A204.1 (cell line): ENCODE measurements at regions not wholly inside any gene's neighbourhood (a gene's known extent, or its start where the extent isn't known, plus 50 kb on each side); places are given as distances from the start of the nearest gene placed in this dataset.

Source experiments
- FAIRE-seq: peaks from 2 replicates; lab custom pipeline; 2012; peaks lifted over from hg19 to GRCh38; lab: Jason Lieb, UNC

GRCh38 chr1:193706766-193707165, 520.4 kb upstream of the B3GALT2 start:
- no peak for FAIRE-seq

GRCh38 chr1:193705554-193705981, 519.2 kb upstream of the B3GALT2 start:
- FAIRE-seq: no peak

DNA sequence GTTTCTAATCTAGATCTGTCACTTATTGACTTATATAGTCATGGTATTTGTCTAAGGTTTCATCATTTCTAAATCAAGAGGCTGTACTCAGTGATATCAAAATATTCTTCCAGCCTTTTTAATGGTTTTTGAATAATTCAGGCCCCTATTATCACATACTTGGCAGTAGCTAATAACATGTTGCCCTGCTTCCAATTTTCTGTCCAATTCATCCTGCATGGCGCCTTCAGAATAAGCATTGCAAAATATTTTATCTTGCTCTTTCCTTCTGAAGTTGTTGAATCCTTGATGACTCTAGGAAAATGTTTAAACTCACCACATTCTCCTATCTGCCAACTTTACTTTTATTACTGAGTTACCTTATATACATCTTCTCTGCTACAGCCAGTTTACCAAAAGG, 517.2 kb upstream of the B3GALT2 start:
- FAIRE-seq: no peak

DNA sequence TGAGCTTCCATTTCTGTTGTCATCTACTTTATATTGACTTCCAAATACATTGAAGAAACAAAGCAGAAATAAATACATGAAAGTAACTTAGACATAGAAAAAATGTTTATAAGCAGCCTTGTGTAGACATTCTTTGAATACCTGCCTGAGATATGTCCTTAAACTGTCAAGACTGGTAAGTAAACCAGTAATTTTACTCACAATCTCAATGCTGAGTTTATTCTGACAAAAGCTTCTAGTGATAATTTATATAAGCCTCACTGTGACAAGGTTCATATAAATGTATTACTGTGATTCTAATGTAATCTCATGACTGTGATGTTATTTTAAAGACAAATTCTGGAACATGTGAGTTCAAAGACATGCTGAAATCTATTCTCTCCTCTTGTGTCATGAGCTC, 516.7 kb upstream of the B3GALT2 start:
- FAIRE-seq: no peak

DNA sequence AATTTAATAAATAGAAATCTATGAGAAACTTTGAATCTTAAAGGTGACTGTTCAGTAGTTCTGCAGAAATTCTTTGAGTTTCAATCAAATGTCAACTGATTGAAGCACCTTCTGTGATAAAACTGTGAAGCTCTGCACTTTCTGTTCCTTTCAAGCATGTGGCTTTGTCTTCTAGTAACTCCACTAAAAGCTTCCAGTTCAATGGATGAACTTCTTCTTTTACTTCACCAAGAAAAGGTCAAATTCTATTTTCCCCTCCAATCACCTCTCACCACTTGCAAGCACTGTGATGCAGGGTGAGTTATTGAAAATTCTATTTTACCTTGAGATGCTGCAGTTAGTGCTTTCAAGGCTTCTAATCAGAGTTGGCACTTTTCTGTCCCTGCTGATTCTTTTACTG, 515.3 kb upstream of the B3GALT2 start:
- no peak for FAIRE-seq

- no peak for FAIRE-seq
Measured at GRCh38 chr1:193700710-193701355, 514.4 kb upstream of the B3GALT2 start.

DNA sequence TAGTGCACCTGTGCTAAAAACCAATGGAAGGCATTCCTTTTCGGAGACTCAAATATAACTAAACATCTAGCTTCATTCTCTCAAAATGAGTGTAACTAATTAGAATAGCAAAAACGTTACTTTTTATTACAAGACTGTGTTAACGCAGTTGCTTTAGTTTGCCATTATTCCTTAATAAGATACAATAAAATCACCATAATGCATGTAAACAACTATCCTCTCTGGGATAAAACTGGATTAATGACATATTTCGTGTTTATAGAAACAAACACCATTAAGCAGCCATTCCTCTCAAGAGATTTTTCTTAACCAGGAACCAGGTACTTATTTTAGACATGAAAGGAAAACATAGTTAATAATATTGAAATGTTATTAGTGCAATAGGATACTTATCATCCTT, 512.8 kb upstream of the B3GALT2 start:
- FAIRE-seq: no peak

DNA sequence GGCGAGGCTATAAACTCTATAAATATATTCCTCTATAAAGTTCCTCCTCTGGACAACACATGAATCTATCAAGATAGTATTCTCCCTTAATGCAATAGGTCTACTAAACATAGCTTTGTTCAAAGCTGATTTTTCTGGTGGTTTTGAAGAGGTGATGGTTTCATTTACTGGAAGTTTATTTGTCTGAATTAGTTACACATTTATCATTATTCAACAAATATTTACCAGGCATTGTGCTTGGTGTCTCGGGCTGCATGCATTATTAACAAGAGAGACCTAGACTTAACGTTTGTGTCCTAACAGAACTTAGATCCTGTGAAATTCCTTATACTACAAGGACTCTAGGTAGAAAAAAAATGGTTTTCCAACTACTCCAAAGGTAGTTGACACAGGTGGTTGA, 511.4 kb upstream of the B3GALT2 start:
- no peak for FAIRE-seq

DNA sequence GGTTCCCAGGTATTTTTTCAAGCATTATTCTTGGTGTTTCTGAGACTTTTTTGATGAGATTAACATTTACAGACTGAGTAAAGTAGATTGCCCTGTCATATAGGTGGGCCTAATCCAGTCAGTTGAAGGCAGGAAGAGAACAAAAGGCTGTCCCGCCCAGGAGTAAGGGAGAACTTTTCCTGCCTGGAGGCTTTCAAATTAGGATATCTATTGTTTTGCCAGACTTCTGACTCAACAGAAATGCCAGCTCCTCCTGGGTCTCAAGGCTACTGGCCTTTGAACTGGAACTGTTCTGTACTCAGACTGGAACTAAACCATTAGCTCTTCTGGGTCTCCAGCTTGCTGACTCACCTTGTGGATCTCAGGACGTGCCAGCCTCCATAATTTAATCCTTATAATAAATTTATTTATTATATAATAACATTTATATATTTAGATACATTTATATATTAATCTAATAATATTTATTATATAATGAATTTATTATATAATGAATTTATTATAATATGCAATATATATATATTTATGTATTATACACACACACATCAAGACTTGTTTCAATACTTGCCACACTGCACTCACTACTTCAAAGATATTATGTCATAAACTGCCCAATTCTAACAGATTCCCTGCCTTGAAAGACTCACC, 510.8 kb upstream of the B3GALT2 start:
- FAIRE-seq: peak; percentile 32

DNA sequence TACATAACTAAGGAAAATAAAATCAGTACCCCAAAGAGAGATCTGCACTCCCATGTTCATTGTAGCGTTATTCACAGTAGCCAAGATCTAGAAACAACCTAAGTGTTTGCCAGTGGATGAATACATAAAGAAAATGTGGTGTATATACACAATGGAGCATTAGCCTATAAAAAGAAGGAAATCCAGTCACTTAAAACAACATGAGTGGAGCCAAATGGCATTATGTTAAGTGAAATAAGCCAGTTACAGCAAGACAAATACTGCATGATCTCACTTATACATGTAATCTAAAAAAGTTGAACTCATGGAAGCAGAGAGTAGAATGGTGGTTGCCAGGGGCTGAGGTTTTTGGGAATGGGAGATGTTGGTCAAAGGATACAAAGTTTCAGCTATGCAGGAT, 508.3 kb upstream of the B3GALT2 start:
- FAIRE-seq: no peak

DNA sequence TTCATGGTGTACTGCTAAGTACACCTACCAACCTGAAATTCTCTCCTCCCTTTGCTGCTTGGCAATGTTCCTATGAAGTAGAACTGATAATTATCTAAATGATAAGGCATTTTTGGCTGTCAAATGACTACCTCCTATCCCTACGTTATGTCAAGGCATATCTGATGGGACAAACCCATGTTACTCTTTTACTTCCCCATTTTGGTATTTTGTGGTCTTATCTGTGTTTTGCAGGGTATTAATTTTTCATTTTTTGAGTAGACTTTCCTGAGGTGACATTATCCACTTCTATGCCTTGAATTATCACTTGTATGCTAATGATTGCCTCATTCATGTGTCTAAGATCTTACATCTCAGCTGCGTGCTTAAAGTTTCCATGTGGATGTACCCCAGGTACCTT, 499.6 kb upstream of the B3GALT2 start:
- FAIRE-seq: no peak

GRCh38 chr1:193681422-193681821, 495.0 kb upstream of the B3GALT2 start:
- FAIRE-seq: no peak

GRCh38 chr1:193680924-193681316, 494.5 kb upstream of the B3GALT2 start:
- no peak for FAIRE-seq

GRCh38 chr1:193680247-193680923, 494.0 kb upstream of the B3GALT2 start:
- FAIRE-seq: no peak

GRCh38 chr1:193677874-193678273, 491.5 kb upstream of the B3GALT2 start:
- no peak for FAIRE-seq

DNA sequence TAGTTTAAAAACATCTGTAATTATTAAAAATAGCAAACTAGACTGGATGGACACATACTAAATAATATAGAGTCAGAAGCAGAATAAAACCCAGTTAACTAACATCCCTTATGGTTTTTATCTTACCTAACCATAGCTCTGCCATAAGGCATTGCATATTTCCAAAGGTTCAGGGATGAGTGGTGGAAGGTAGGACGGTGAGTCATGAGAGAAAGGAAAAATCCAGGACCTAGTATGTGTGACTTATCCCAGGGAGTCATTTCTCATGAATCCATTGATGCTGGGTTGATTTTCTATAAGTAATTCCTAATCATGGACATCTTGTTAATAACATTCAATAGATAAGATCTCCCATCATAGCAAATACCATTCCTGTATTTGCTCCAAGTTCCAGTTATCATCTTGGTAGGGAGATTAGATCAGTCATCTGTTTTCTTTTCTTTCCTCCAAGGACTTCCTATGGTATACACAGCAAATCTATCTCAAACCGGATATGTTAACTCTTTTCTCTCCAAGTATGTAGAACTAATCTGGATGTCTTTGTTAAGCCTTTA, 490.7 kb upstream of the B3GALT2 start:
- FAIRE-seq: no peak

DNA sequence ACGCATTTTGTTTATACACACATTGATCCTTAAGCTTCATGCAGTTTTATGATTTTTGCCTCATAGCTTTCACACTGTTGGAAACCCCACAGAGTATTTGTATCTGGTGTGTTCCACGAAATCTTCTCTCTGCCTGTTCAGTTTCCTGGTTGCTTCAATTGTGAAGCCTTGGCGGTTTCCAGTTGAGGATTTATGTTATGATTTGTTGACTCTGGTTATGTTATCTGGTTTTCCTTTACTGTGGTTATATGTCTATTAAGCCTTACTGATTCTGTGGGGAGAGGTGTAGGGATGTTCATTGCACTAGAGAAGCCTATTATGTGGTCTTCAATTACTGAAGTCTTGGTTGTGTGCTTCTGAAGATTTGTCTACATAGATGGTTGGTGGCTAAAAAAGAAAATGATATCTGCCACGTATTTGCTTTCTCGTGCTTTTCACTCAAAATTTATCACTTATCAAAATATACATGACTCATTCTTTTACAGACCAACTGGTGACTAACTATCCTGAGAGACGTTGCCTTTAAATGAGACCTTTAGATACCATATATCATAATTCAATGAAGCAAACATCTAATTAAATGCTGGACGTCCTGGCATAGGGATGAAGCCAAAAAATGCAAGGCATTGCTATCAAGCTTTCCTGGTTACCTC, 488.0 kb upstream of the B3GALT2 start:
- FAIRE-seq: no peak

- FAIRE-seq: no peak
Measured at GRCh38 chr1:193666485-193667083, 480.2 kb upstream of the B3GALT2 start.

DNA sequence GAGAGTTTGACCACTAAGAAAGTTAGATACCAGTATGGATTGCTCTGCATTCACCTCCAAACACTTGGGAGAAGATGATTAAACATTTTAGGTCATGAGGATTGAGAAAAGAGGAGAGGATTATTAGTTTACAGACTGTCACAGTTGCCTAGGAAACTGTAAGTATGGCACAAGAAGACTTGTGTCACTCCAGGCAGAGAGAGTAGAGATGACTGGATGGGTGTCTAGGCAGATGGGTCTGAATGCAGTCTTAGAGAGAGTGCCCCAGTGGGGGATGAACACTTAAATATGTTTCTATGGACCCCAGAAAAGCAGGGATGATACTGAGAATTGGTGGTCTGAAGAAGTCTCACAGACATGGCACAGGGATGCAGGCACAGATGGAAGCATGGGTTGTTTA, 477.6 kb upstream of the B3GALT2 start:
- FAIRE-seq: no peak

GRCh38 chr1:193662030-193662429, 475.6 kb upstream of the B3GALT2 start:
- FAIRE-seq: no peak

DNA sequence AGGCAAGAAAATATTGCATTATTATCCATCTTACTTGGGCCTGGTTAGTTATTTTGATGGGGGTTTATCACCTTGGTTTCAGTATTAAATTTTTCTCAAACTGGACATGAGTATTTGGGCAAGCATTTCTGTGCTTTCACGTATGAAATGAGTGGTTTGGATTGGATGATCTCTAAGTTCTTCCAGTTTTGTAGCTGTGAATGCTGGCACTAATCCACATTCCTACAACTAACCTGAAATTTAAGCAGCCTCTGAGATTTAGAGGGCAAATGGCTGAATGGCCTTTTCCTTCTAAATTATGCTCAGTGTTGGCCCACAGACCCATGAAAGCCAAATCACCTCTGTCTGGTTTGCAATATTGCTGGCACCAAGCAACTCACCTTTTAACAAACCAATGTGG, 475.0 kb upstream of the B3GALT2 start:
- no peak for FAIRE-seq

DNA sequence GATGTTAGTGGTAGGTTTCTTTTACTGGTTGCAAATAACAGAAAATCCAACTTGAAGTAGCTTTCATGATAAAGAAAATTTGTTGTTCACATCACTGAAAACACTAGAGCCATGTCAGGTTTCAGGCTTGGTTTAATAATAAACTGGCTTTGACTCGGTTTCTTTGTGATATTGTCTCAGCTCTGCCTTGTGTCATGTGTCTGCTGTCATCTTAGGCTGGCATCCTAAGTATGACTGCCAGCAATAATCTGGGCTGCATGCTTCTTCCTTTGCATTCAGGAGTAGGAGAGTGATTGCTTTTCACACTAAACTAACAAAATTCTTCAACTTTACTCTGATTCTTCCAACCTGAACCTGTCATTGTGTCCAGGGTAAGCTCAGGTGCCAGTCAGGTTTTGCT, 474.0 kb upstream of the B3GALT2 start:
- FAIRE-seq: no peak

GRCh38 chr1:193658691-193659090, 472.3 kb upstream of the B3GALT2 start:
- no peak for FAIRE-seq
